ENCODE measurements at regions not wholly inside any gene's neighbourhood (a gene's known extent, or its start where the extent isn't known, plus 50 kb on each side); places are given as distances from the start of the nearest gene placed in this dataset.

GRCh38 chr18:78903436-78904178 lies 76.0 kb upstream of the SALL3 start:
- no peaks in the 10 kb centered on the region for H3K9me3 ChIP-seq
- DNase-seq = no peak
- peaks cover 0 to 16% (median 0%) of the 10 kb centered on the region in 3 donors for H3K27me3 ChIP-seq
- H3K4me1 ChIP-seq = no peaks in the 10 kb centered on the region
- 76 to 77% methylated on average over 22 of the region's 22 CpGs for WGBS, 2 donors
- no peak overlapping the region for H3K27ac ChIP-seq
- H3K36me3 ChIP-seq = no peaks in the 10 kb centered on the region
- intact Hi-C loops (cut with DNase I) = no loop called here
- no peak overlapping the region for H3K4me3 ChIP-seq
- TF ChIP-seq POLR2AphosphoS5 (IDR thresholded peaks at IDR 0.05) (no peak), CTCF (IDR thresholded peaks at IDR 0.05) (no peak), EP300 (IDR thresholded peaks at IDR 0.05) (no peak), POLR2A (IDR thresholded peaks at IDR 0.05) (no peak)

DNA sequence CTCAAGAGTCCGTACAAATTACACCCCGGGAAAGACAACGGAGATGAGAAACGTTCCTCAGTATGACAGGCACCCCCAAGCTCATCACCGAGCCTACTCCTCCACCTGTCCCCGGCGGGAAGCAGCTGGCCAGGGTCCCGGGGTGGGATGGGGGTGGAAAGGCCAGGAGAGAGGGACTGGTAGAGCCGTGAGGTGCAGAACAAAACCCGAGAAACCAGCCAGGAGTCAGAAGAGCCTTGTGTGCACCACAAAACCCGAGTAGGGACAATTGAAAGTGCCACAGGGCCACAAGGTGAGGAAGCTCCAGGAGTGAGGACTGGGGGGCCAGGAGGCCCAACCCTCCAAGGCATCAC lies 75.5 kb upstream of the SALL3 start:
- no peak for DNase-seq
- peaks cover 0 to 16% (median 0%) of the 10 kb centered on the region in 3 donors for H3K27me3 ChIP-seq
- 79 to 83% methylated on average over 11 of the region's 11 CpGs for WGBS, 2 donors
- no peaks in the 10 kb centered on the region for H3K4me1 ChIP-seq
- no peaks in the 10 kb centered on the region for H3K36me3 ChIP-seq
- no peak overlapping the region for H3K4me3 ChIP-seq
- intact Hi-C loops (cut with DNase I) = no loop called here
- no peak for TF ChIP-seq POLR2A (IDR thresholded peaks at IDR 0.05)
- TF ChIP-seq EP300 (IDR thresholded peaks at IDR 0.05) = no peak
- no peak for TF ChIP-seq POLR2AphosphoS5 (IDR thresholded peaks at IDR 0.05)
- TF ChIP-seq CTCF (IDR thresholded peaks at IDR 0.05) = no peak
- no peak overlapping the region for H3K27ac ChIP-seq
- no peaks in the 10 kb centered on the region for H3K9me3 ChIP-seq

GRCh38 chr18:78905334-78905733 lies 74.3 kb upstream of the SALL3 start:
- H3K9me3 ChIP-seq = no peaks in the 10 kb centered on the region

DNA sequence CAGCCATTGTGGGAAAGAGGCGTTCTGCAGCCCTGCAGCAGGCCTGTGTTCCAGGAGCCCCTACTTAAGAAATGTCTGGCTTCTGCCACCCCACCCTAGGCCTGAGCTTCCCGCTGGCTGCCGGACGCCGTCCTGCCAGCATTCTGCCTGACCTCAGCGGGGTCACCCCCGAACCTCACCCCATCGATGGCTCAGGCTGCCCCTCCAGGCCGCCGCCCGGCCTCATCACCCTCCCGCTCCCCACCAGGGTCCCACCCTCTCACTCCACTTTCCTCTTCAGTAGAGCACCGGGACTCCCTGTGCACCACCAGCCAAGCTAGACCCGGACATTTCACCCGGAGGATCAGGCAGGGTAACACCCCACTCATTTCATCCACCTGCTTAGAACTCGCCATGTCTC lies 73.6 kb upstream of the SALL3 start:
- no peaks in the 10 kb centered on the region for H3K9me3 ChIP-seq
- WGBS, 2 donors = 90% methylated on average over 16 of the region's 16 CpGs
- H3K27ac ChIP-seq = no peak overlapping the region
- DNase-seq = no peak
- no peaks in the 10 kb centered on the region for H3K36me3 ChIP-seq
- TF ChIP-seq POLR2AphosphoS5 (IDR thresholded peaks at IDR 0.05) (no peak), EP300 (IDR thresholded peaks at IDR 0.05) (no peak), POLR2A (IDR thresholded peaks at IDR 0.05) (no peak), CTCF (IDR thresholded peaks at IDR 0.05) (no peak)
- no peak overlapping the region for H3K4me3 ChIP-seq
- no peaks in the 10 kb centered on the region for H3K4me1 ChIP-seq
- H3K27me3 ChIP-seq = peaks cover 0 to 16% (median 0%) of the 10 kb centered on the region in 3 donors
- intact Hi-C loops (cut with DNase I) = no loop called here

More at GRCh38 chr18:78905334-78905733, 74.3 kb upstream of the SALL3 start:
- DNase-seq = no peak
- WGBS, 2 donors = 89 to 93% methylated on average over 9 of the region's 9 CpGs
- peaks cover 0 to 16% (median 0%) of the 10 kb centered on the region in 3 donors for H3K27me3 ChIP-seq
- H3K4me3 ChIP-seq = no peak overlapping the region
- intact Hi-C loops (cut with DNase I) = no loop called here
- H3K36me3 ChIP-seq = no peaks in the 10 kb centered on the region
- TF ChIP-seq EP300 (IDR thresholded peaks at IDR 0.05) (no peak), POLR2AphosphoS5 (IDR thresholded peaks at IDR 0.05) (no peak), POLR2A (IDR thresholded peaks at IDR 0.05) (no peak), CTCF (IDR thresholded peaks at IDR 0.05) (no peak)
- no peaks in the 10 kb centered on the region for H3K4me1 ChIP-seq
- no peak overlapping the region for H3K27ac ChIP-seq

All from sigmoid colon (tissue), 6 donors.